GM21360 (cell line): ENCODE measurements at regions not wholly inside any gene's neighbourhood (a gene's known extent, or its start where the extent isn't known, plus 50 kb on each side); places are given as distances from the start of the nearest gene placed in this dataset.
"Not testable (repeated sequence)": the region's sequence is repeated elsewhere in the genome, so short reads cannot be mapped to it uniquely, and the experiment has no call there.

Source experiments
- ATAC-seq: cut with Tn5 transposase; IDR thresholded peaks from one replicate; pipeline ENCODE4 v1.9.1; 2021; ENCODE audit warnings: mild to moderate bottlenecking, moderate library complexity; ENCODE audit not compliant: unreplicated experiment

GRCh38 chr3:147333098-147333497 is 73.2 kb downstream of the ZIC4 start:
- ATAC-seq: no peak

GRCh38 chr3:147328711-147329110 is 77.6 kb downstream of the ZIC4 start:
- ATAC-seq: no peak

- no peak for ATAC-seq
Measured at GRCh38 chr3:147324356-147324755, 82.0 kb downstream of the ZIC4 start.

GRCh38 chr3:147318900-147319299 is 87.4 kb downstream of the ZIC4 start:
- no peak for ATAC-seq

DNA sequence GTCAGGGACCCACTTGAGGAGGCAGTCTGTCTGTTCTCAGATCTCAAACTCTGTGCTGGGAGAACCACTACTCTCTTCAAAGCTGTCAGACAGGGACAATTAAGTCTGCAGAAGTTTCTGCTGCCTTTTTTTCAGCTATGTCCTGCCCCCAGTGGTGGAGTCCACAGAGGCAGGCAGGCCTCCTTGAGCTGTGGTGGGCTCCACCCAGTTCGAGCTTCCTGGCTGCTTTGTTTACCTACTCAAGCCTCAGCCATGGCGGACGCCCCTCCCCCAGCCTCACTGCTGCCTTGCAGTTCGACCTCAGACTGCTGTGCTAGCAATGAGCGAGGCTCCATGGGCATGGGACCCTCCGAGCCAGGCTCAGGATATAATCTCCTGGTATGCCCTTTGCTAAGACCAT is 89.3 kb downstream of the ZIC4 start:
- not testable (repeated sequence) for ATAC-seq

DNA sequence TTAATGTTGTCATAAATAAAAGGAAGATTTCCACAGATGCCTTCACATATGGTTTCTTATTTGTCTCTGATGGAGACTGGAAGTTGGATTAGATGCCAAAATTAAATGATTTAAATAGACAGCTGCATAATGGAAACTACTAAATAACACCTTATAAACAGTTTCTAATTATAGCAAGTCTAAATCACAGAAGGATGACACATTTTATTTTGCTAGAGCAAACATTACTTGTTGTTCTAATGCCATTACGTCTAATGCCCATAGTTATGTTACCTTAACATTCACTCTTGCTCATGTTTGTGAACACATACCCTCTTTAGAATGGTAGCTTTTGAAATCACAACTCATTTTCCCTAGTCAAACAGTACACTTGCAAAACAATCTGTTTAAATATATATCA is 92.8 kb downstream of the ZIC4 start:
- no peak for ATAC-seq

GRCh38 chr3:147312786-147313280 is 93.5 kb downstream of the ZIC4 start:
- no peak for ATAC-seq

GRCh38 chr3:147311716-147312115 is 94.6 kb downstream of the ZIC4 start:
- ATAC-seq: no peak

DNA sequence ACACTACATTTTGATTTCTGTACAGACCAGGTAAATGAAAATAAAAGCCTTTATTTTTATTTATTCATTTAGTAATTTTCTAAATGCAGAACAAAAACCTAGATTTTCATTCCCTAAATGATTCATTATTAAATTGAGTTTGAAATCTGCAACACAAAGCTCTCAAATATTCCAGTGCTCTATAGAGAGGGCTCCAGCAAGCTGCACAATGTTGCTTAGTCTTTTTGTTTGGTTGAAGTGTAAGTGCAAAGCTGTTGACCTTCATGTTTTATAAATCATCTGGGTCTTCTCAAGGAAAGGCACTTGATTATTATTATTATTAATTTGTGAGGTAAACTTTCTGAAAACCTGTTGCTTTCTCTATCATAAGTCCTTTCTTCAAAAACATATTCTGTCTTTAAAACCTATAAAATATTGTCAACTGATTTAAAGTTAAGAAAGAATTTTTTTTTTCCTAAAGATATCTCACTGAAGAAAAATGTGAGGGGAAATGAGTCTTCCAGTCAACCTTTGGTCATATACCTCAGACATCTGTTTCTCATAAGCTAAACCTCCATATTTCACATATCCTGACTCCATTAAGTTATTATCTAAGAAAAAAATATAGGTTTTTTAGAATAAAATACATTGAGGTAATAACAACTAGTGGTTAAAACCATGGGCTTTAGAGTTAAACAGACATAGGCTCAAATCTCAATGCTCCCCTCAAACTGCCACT is 100.7 kb downstream of the ZIC4 start:
- no peak for ATAC-seq

- ATAC-seq: no peak
Measured at GRCh38 chr3:147304756-147305155, 101.6 kb downstream of the ZIC4 start.

GRCh38 chr3:147301781-147302180 is 104.6 kb downstream of the ZIC4 start:
- no peak for ATAC-seq

DNA sequence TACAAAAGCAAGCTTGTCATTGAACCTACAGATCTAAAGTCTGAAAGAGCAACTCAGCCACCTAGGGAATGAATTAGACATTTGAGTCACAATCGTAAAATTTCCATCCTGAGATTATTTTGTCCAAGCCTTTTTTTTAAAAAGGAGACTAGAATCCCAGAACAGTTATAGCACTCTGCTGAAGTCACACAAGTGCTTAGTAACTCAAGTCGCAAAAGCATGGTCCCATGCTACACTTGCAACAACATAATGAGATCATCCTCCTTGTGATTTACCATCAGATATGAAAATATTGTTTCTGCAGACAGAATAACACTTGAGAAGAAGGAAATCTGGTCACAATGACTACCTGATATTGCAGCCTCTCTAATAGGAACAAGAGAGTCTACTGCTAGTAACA is 106.7 kb downstream of the ZIC4 start:
- no peak for ATAC-seq

- ATAC-seq: no peak
Measured at GRCh38 chr3:147298511-147298982, 107.8 kb downstream of the ZIC4 start.

- no peak for ATAC-seq
Measured at GRCh38 chr3:147297761-147298350, 108.5 kb downstream of the ZIC4 start.

GRCh38 chr3:147287370-147287769 is 119.0 kb downstream of the ZIC4 start:
- ATAC-seq: not testable (repeated sequence)

- ATAC-seq: no peak
Measured at GRCh38 chr3:147269907-147270306, 136.4 kb downstream of the ZIC4 start.

GRCh38 chr3:147267434-147267833 is 138.9 kb downstream of the ZIC4 start:
- no peak for ATAC-seq

DNA sequence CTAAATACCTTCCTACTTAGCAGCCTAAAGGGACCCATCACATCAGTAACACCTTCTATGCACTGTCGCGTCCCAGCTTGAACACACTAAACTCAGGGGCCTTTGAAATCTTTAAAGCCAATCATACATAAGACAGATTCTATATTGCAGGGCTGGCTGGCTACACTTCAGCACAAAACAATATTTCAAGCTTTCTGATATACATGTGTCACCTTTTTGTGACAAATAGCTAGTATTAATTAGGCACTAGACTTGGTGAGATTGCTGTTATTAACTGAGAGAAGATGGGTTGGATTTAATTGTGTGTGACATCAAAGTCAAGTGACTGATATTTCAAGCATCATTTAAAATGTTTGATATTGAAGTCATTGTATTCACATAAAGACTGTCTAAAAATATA is 148.4 kb downstream of the ZIC4 start:
- no peak for ATAC-seq

DNA sequence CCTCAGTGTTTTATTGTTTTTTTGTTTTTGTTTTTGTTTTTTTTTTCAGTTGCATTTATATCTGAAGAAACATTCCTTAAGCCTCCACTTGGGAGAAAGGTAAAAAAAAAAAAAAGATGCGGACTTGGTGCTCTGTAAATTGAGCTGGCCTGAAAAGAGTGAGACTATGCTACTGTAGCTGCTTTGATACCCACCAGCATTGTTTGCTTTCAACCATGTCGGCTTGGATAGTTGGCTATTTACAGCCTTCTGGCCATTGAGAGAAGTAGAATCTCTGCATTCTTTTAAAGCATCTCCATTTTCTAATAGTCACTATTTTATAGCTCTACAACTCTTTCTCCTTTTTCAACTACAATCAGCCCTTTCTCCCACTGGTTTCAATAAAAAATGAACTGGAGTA is 149.6 kb downstream of the ZIC4 start:
- no peak for ATAC-seq

DNA sequence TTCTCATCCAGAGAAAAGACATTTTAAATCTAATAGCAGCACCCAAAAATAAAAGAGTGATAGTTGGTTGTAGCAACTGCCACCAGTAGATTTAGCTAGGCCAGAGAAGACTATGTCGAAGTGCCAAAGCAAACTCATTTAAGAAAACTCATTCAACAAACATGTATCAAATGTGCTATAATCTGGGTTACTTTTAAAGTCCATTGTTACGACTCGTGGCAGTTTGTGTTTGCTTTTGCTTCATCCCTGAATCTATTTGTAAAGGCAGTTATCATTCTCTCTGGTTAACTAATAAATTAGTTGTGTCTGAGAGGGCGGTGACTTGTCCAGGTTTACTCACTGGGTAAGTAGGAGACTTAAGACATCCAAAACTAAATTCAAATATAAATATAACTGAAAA is 159.4 kb downstream of the ZIC4 start:
- no peak for ATAC-seq

DNA sequence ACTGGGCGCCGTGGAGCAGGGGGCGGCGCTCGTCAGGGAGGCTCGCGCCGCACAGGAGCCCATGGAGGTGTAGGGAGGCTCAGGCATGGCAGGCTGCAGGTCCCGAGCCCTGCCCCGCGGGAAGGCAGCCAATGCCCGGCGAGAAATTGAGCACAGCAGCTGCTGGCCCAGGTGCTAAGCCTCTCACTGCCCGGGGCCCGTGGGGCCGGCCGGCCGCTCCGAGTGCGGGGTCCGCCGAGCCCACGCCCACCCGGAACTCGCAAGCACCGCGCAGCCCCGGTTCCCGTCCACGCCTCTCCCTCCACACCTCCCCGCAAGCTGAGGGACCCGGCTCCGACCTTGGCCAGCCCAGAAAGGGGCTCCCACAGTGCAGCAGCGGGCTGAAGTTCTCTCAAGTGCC is 160.7 kb downstream of the ZIC4 start:
- not testable (repeated sequence) for ATAC-seq

- ATAC-seq: not testable (repeated sequence)
Measured at GRCh38 chr3:147245022-147245421, 161.3 kb downstream of the ZIC4 start.
